ENCODE measurements at regions not wholly inside any gene's neighbourhood (a gene's known extent, or its start where the extent isn't known, plus 50 kb on each side); places are given as distances from the start of the nearest gene placed in this dataset.

- H3K9me3 ChIP-seq (ENCODE audit: control insufficient read depth, low read length): peaks cover 8% of the 10 kb centered on the region
- no peak overlapping the region for H3K4ac ChIP-seq (ENCODE audit: low read depth in 1 of 2, low read length in 2 of 2)
- no peak overlapping the region for H3K9ac ChIP-seq (ENCODE audit: low read length)
- H2BK5ac ChIP-seq (ENCODE audit: low read depth, low read length, poor library complexity, severe bottlenecking): no peak overlapping the region
- no peak overlapping the region for H4K8ac ChIP-seq (ENCODE audit: low read length)
- peaks cover 0 to 22% of the 10 kb centered on the region in 2 experiments for H3K36me3 ChIP-seq (ENCODE audit: control insufficient read depth in 1 of 2, insufficient read depth in 2 of 2, low read depth in 1 of 2, low read length in 2 of 2)
- no peak overlapping the region for H2AFZ ChIP-seq (ENCODE audit: low read depth, low read length)
- WGBS: 100% methylated on average over 1 of the region's 5 CpGs
- no peak overlapping the region for H3K23ac ChIP-seq (ENCODE audit: low read length in 2 of 2)
- H2BK12ac ChIP-seq (ENCODE audit: low read length in 2 of 2): no peak overlapping the region
- DNase-seq: no peak
- H3K4me1 ChIP-seq (ENCODE audit: control insufficient read depth, insufficient read depth, low read depth, low read length): no peaks in the 10 kb centered on the region
- H2BK15ac ChIP-seq (ENCODE audit: low read depth, poor library complexity, severe bottlenecking): no peak overlapping the region
- no peak overlapping the region for H3K4me2 ChIP-seq (ENCODE audit: low read length, poor library complexity, severe bottlenecking)
- H2BK120ac ChIP-seq (ENCODE audit: low read depth, low read length): no peak overlapping the region
- no peak overlapping the region for H3K18ac ChIP-seq (ENCODE audit: low read depth in 1 of 2, low read length in 2 of 2)
- H3K4me3 ChIP-seq (ENCODE audit: insufficient read depth in 1 of 2, low read depth in 1 of 2, low read length in 2 of 2): no peak overlapping the region
- no peak overlapping the region for H4K91ac ChIP-seq (ENCODE audit: low read length)
- no peaks in the 10 kb centered on the region for H3K79me1 ChIP-seq (replicated peaks; ENCODE audit: low read length, poor library complexity, severe bottlenecking)
- no peak overlapping the region for H3K27ac ChIP-seq (ENCODE audit: low read length, poor library complexity, severe bottlenecking)
- H2AK5ac ChIP-seq (ENCODE audit: low read length, severe bottlenecking): no peak overlapping the region
- H3K14ac ChIP-seq (ENCODE audit: low read length in 2 of 2): no peak overlapping the region
- H3K27me3 ChIP-seq (ENCODE audit: control insufficient read depth in 1 of 2, insufficient read depth in 1 of 2, low read length in 2 of 2): no peaks in the 10 kb centered on the region
Measured at GRCh38 chrX:7253565-7253964, 105.6 kb upstream of the PUDP start.

GRCh38 chrX:7252013-7252610 lies 104.2 kb upstream of the PUDP start:
- Histone ChIP-seq H2BK15ac (ENCODE audit: low read depth, poor library complexity, severe bottlenecking) (no peak overlapping the region), H3K27ac (ENCODE audit: low read length, poor library complexity, severe bottlenecking) (no peak overlapping the region), H3K79me1 (replicated peaks; ENCODE audit: low read length, poor library complexity, severe bottlenecking) (no peaks in the 10 kb centered on the region), H3K9ac (ENCODE audit: low read length) (no peak overlapping the region), H4K8ac (ENCODE audit: low read length) (no peak overlapping the region), H3K4me1 (ENCODE audit: control insufficient read depth, insufficient read depth, low read depth, low read length) (no peaks in the 10 kb centered on the region), H3K4me3 (ENCODE audit: insufficient read depth in 1 of 2, low read depth in 1 of 2, low read length in 2 of 2) (no peak overlapping the region), H2BK12ac (ENCODE audit: low read length in 2 of 2) (no peak overlapping the region), H3K23ac (ENCODE audit: low read length in 2 of 2) (no peak overlapping the region), H2AFZ (ENCODE audit: low read depth, low read length) (no peak overlapping the region), H3K36me3 (ENCODE audit: control insufficient read depth in 1 of 2, insufficient read depth in 2 of 2, low read depth in 1 of 2, low read length in 2 of 2) (peaks cover 0 to 11% of the 10 kb centered on the region in 2 experiments), H3K14ac (ENCODE audit: low read length in 2 of 2) (no peak overlapping the region), H4K91ac (ENCODE audit: low read length) (no peak overlapping the region), H2AK5ac (ENCODE audit: low read length, severe bottlenecking) (no peak overlapping the region), H2BK120ac (ENCODE audit: low read depth, low read length) (no peak overlapping the region), H3K4me2 (ENCODE audit: low read length, poor library complexity, severe bottlenecking) (no peak overlapping the region), H3K9me3 (ENCODE audit: control insufficient read depth, low read length) (peaks cover 8% of the 10 kb centered on the region), H3K27me3 (ENCODE audit: control insufficient read depth in 1 of 2, insufficient read depth in 1 of 2, low read length in 2 of 2) (no peaks in the 10 kb centered on the region), H3K4ac (ENCODE audit: low read depth in 1 of 2, low read length in 2 of 2) (no peak overlapping the region), H3K18ac (ENCODE audit: low read depth in 1 of 2, low read length in 2 of 2) (no peak overlapping the region), H2BK5ac (ENCODE audit: low read depth, low read length, poor library complexity, severe bottlenecking) (no peak overlapping the region)
- WGBS: 100% methylated on average over 3 of the region's 5 CpGs
- no peak for DNase-seq

DNA sequence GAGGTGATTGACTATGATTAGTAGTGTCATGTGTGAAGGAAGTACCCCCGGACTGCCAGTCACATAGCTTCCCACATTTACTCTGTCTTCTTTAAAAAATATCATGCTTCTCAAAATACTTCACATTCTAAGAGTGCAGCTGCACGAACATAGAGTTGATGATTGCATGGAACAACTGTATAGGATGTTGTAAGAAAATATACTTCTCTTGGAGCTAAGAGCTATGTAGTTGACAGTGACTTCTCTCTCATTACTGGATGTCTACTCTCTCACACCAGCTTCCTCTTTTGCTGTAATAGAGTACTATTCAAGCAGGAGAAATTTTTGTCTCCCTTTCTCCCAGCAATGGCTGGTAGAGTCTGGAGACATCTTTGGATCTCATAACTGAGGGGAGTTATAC lies 99.4 kb upstream of the PUDP start:
- Histone ChIP-seq H3K9ac (ENCODE audit: low read length) (no peak overlapping the region), H2AFZ (ENCODE audit: low read depth, low read length) (no peak overlapping the region), H3K14ac (ENCODE audit: low read length in 2 of 2) (no peak overlapping the region), H4K8ac (ENCODE audit: low read length) (no peak overlapping the region), H3K79me1 (replicated peaks; ENCODE audit: low read length, poor library complexity, severe bottlenecking) (no peaks in the 10 kb centered on the region), H3K27me3 (ENCODE audit: control insufficient read depth in 1 of 2, insufficient read depth in 1 of 2, low read length in 2 of 2) (no peaks in the 10 kb centered on the region), H3K4ac (ENCODE audit: low read depth in 1 of 2, low read length in 2 of 2) (no peak overlapping the region), H3K18ac (ENCODE audit: low read depth in 1 of 2, low read length in 2 of 2) (no peak overlapping the region), H2BK120ac (ENCODE audit: low read depth, low read length) (no peak overlapping the region), H3K4me2 (ENCODE audit: low read length, poor library complexity, severe bottlenecking) (no peak overlapping the region), H2BK12ac (ENCODE audit: low read length in 2 of 2) (no peak overlapping the region), H3K4me1 (ENCODE audit: control insufficient read depth, insufficient read depth, low read depth, low read length) (no peaks in the 10 kb centered on the region), H3K4me3 (ENCODE audit: insufficient read depth in 1 of 2, low read depth in 1 of 2, low read length in 2 of 2) (no peak overlapping the region), H2BK5ac (ENCODE audit: low read depth, low read length, poor library complexity, severe bottlenecking) (no peak overlapping the region), H3K27ac (ENCODE audit: low read length, poor library complexity, severe bottlenecking) (no peak overlapping the region), H3K9me3 (ENCODE audit: control insufficient read depth, low read length) (no peaks in the 10 kb centered on the region), H2AK5ac (ENCODE audit: low read length, severe bottlenecking) (no peak overlapping the region), H3K23ac (ENCODE audit: low read length in 2 of 2) (no peak overlapping the region), H3K36me3 (ENCODE audit: control insufficient read depth in 1 of 2, insufficient read depth in 2 of 2, low read depth in 1 of 2, low read length in 2 of 2) (no peaks in the 10 kb centered on the region), H2BK15ac (ENCODE audit: low read depth, poor library complexity, severe bottlenecking) (no peak overlapping the region), H4K91ac (ENCODE audit: low read length) (no peak overlapping the region)
- no peak for DNase-seq
- no CpG with 5 or more reads among the region's 2 CpGs for WGBS

- H3K27ac ChIP-seq (ENCODE audit: low read length, poor library complexity, severe bottlenecking): no peak overlapping the region
- no peak overlapping the region for H3K4ac ChIP-seq (ENCODE audit: low read depth in 1 of 2, low read length in 2 of 2)
- H2BK12ac ChIP-seq (ENCODE audit: low read length in 2 of 2): no peak overlapping the region
- H3K36me3 ChIP-seq (ENCODE audit: control insufficient read depth in 1 of 2, insufficient read depth in 2 of 2, low read depth in 1 of 2, low read length in 2 of 2): no peaks in the 10 kb centered on the region
- no peak overlapping the region for H3K9ac ChIP-seq (ENCODE audit: low read length)
- no peak overlapping the region for H2BK5ac ChIP-seq (ENCODE audit: low read depth, low read length, poor library complexity, severe bottlenecking)
- no peaks in the 10 kb centered on the region for H3K9me3 ChIP-seq (ENCODE audit: control insufficient read depth, low read length)
- 100% methylated on average over 2 of the region's 3 CpGs for WGBS
- H3K4me3 ChIP-seq (ENCODE audit: insufficient read depth in 1 of 2, low read depth in 1 of 2, low read length in 2 of 2): no peak overlapping the region
- no peak for DNase-seq
- H2AK5ac ChIP-seq (ENCODE audit: low read length, severe bottlenecking): no peak overlapping the region
- H3K14ac ChIP-seq (ENCODE audit: low read length in 2 of 2): no peak overlapping the region
- no peaks in the 10 kb centered on the region for H3K4me1 ChIP-seq (ENCODE audit: control insufficient read depth, insufficient read depth, low read depth, low read length)
- H2BK120ac ChIP-seq (ENCODE audit: low read depth, low read length): no peak overlapping the region
- no peak overlapping the region for H2BK15ac ChIP-seq (ENCODE audit: low read depth, poor library complexity, severe bottlenecking)
- no peak overlapping the region for H4K91ac ChIP-seq (ENCODE audit: low read length)
- no peak overlapping the region for H3K4me2 ChIP-seq (ENCODE audit: low read length, poor library complexity, severe bottlenecking)
- H3K27me3 ChIP-seq (ENCODE audit: control insufficient read depth in 1 of 2, insufficient read depth in 1 of 2, low read length in 2 of 2): no peaks in the 10 kb centered on the region
- no peak overlapping the region for H3K18ac ChIP-seq (ENCODE audit: low read depth in 1 of 2, low read length in 2 of 2)
- no peak overlapping the region for H2AFZ ChIP-seq (ENCODE audit: low read depth, low read length)
- H3K23ac ChIP-seq (ENCODE audit: low read length in 2 of 2): no peak overlapping the region
- H4K8ac ChIP-seq (ENCODE audit: low read length): no peak overlapping the region
- H3K79me1 ChIP-seq (replicated peaks; ENCODE audit: low read length, poor library complexity, severe bottlenecking): no peaks in the 10 kb centered on the region
Measured at GRCh38 chrX:7244405-7244804, 96.5 kb upstream of the PUDP start.

Measured in mesenchymal stem cell (in vitro differentiated cells and primary cell).